ENCODE measurements at regions not wholly inside any gene's neighbourhood (a gene's known extent, or its start where the extent isn't known, plus 50 kb on each side); places are given as distances from the start of the nearest gene placed in this dataset.

DNA sequence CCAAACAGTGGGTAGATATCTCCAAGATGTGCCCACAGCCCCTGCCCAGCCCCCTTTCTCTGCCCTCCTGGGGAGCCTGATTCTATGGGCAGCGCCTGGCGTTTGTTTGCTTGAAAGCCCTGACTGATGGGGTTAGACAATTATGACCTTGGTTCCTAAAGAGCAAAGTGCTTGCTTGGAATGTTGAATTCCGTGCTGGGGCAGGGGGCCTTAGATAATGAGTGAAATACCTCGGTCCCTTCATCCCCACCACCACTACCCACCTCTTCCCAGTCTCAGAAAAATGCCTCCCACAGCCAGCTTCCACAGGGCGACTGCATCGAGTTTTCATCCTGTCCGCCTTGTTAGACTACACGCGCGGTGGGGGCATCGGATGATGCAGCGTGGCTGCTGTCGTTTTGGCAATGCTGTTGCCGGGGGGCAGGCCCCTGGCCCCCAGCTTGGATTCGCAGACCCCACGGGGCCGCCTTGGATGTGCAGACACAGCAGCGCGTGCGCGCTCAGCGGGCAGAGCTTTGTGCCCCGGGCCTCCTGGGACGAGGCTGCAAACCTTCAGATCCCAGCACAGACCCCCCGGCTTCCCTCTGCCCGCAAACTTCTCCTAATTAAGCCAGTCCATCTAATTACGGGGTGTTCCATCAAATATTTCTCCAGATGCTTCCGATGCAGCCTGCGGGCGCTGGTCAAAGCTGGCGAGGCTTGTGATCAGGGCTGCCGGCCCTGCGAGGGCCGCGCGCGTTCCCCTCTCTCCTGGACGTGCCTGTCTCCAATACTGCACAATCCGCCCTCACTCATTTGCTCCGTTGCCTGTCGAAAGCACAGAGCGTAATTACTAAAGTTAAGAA is 86.1 kb downstream of the LINC00237 start (continued):
- TF ChIP-seq, protein P1, sequence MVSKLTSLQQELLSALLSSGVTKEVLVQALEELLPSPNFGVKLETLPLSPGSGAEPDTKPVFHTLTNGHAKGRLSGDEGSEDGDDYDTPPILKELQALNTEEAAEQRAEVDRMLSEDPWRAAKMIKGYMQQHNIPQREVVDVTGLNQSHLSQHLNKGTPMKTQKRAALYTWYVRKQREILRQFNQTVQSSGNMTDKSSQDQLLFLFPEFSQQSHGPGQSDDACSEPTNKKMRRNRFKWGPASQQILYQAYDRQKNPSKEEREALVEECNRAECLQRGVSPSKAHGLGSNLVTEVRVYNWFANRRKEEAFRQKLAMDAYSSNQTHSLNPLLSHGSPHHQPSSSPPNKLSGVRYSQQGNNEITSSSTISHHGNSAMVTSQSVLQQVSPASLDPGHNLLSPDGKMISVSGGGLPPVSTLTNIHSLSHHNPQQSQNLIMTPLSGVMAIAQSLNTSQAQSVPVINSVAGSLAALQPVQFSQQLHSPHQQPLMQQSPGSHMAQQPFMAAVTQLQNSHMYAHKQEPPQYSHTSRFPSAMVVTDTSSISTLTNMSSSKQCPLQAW (CRISPR knock-in tag; IDR thresholded peaks at IDR 0.05) = no peak
- no peak for TF ChIP-seq HMGA1 (CRISPR knock-in tag; conservative IDR thresholded peaks at IDR 0.05)
- TF ChIP-seq NFRKB (IDR thresholded peaks at IDR 0.05) = no peak
- TF ChIP-seq, protein P2, sequence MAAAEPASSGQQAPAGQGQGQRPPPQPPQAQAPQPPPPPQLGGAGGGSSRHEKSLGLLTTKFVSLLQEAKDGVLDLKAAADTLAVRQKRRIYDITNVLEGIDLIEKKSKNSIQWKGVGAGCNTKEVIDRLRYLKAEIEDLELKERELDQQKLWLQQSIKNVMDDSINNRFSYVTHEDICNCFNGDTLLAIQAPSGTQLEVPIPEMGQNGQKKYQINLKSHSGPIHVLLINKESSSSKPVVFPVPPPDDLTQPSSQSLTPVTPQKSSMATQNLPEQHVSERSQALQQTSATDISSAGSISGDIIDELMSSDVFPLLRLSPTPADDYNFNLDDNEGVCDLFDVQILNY (CRISPR knock-in tag; conservative IDR thresholded peaks at IDR 0.05) = no peak
- TF ChIP-seq TBP (CRISPR knock-in tag; IDR thresholded peaks at IDR 0.05) = no peak
- TF ChIP-seq SAP130 (CRISPR knock-in tag; IDR thresholded peaks at IDR 0.05; ENCODE audit: low read depth) = no peak; the same call in 1 of the 2 replicates
- no peak for TF ChIP-seq ZSCAN12 (CRISPR knock-in tag; IDR thresholded peaks at IDR 0.05)
- TF ChIP-seq KDM5A (IDR thresholded peaks at IDR 0.05; ENCODE audit: borderline replicate concordance, low read length) = no peak
- TF ChIP-seq MAZ (IDR thresholded peaks at IDR 0.05; ENCODE audit: borderline replicate concordance, low read depth, low read length) = no peak
- TF ChIP-seq MAZ (CRISPR knock-in tag; IDR thresholded peaks at IDR 0.05; ENCODE audit: low read depth) = no peak
- TF ChIP-seq, protein P3, sequence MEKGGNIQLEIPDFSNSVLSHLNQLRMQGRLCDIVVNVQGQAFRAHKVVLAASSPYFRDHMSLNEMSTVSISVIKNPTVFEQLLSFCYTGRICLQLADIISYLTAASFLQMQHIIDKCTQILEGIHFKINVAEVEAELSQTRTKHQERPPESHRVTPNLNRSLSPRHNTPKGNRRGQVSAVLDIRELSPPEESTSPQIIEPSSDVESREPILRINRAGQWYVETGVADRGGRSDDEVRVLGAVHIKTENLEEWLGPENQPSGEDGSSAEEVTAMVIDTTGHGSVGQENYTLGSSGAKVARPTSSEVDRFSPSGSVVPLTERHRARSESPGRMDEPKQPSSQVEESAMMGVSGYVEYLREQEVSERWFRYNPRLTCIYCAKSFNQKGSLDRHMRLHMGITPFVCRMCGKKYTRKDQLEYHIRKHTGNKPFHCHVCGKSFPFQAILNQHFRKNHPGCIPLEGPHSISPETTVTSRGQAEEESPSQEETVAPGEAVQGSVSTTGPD (CRISPR knock-in tag; IDR thresholded peaks at IDR 0.05) = no peak
- TF ChIP-seq REPIN1 (CRISPR knock-in tag; IDR thresholded peaks at IDR 0.05; ENCODE audit: borderline replicate concordance, low read depth) = no peak
- TF ChIP-seq ZSCAN29 (CRISPR knock-in tag; conservative IDR thresholded peaks at IDR 0.05) = no peak
- TF ChIP-seq ZNF709 (CRISPR knock-in tag; IDR thresholded peaks at IDR 0.05) = no peak
- TF ChIP-seq, protein P4, sequence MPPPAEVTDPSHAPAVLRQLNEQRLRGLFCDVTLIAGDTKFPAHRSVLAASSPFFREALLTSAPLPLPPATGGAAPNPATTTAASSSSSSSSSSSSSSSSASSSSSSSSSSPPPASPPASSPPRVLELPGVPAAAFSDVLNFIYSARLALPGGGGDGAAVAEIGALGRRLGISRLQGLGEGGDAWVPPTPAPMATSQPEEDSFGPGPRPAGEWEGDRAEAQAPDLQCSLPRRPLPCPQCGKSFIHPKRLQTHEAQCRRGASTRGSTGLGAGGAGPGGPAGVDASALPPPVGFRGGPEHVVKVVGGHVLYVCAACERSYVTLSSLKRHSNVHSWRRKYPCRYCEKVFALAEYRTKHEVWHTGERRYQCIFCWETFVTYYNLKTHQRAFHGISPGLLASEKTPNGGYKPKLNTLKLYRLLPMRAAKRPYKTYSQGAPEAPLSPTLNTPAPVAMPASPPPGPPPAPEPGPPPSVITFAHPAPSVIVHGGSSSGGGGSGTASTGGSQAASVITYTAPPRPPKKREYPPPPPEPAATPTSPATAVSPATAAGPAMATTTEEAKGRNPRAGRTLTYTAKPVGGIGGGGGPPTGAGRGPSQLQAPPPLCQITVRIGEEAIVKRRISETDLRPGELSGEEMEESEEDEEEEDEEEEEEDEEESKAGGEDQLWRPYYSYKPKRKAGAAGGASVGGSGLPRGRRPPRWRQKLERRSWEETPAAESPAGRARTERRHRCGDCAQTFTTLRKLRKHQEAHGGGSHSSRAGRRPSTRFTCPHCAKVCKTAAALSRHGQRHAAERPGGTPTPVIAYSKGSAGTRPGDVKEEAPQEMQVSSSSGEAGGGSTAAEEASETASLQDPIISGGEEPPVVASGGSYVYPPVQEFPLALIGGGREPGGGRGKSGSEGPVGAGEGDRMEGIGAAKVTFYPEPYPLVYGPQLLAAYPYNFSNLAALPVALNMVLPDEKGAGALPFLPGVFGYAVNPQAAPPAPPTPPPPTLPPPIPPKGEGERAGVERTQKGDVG (CRISPR knock-in tag; IDR thresholded peaks at IDR 0.05; ENCODE audit: borderline replicate concordance) = peak; percentile 93; the same call in 1 of the 2 replicates
- TF ChIP-seq, protein P5, sequence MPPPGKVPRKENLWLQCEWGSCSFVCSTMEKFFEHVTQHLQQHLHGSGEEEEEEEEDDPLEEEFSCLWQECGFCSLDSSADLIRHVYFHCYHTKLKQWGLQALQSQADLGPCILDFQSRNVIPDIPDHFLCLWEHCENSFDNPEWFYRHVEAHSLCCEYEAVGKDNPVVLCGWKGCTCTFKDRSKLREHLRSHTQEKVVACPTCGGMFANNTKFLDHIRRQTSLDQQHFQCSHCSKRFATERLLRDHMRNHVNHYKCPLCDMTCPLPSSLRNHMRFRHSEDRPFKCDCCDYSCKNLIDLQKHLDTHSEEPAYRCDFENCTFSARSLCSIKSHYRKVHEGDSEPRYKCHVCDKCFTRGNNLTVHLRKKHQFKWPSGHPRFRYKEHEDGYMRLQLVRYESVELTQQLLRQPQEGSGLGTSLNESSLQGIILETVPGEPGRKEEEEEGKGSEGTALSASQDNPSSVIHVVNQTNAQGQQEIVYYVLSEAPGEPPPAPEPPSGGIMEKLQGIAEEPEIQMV (CRISPR knock-in tag; IDR thresholded peaks at IDR 0.05; ENCODE audit: low read depth) = no peak
- no peak for TF ChIP-seq ELF4 (CRISPR knock-in tag; IDR thresholded peaks at IDR 0.05; ENCODE audit: borderline replicate concordance)
- TF ChIP-seq, protein P6, sequence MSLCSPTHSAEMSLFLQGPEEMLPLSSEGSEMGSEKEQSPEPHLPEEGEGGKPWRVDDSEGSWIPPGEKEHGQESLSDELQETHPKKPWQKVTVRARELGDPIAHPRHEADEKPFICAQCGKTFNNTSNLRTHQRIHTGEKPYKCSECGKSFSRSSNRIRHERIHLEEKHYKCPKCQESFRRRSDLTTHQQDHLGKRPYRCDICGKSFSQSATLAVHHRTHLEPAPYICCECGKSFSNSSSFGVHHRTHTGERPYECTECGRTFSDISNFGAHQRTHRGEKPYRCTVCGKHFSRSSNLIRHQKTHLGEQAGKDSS (CRISPR knock-in tag; IDR thresholded peaks at IDR 0.05; ENCODE audit: borderline replicate concordance, low read depth) = 0 out of 2 replicates have a peak, but pooled peaks have one; percentile 31
- TF ChIP-seq ZNF432 (CRISPR knock-in tag; IDR thresholded peaks at IDR 0.05; ENCODE audit: borderline replicate concordance) = no peak
